ENCODE measurements at regions not wholly inside any gene's neighbourhood (a gene's known extent, or its start where the extent isn't known, plus 50 kb on each side); places are given as distances from the start of the nearest gene placed in this dataset.
"Not testable (repeated sequence)": the region's sequence is repeated elsewhere in the genome, so short reads cannot be mapped to it uniquely, and the experiment has no call there.

- H3K27ac ChIP-seq; H3K36me3 ChIP-seq; H3K4me3 ChIP-seq; H3K27me3 ChIP-seq; H3K4me1 ChIP-seq; H3K9me3 ChIP-seq; ATAC-seq (ENCODE audit: low FRiP score in 2 of 2): not testable (repeated sequence)
- 68 to 74% methylated on average over 8 of the region's 8 CpGs for WGBS, 2 donors
- peak in 2 of 6 experiments; percentile 30 to 41 for TF ChIP-seq CTCF (IDR thresholded peaks at IDR 0.05)
- peak in 1 of 2 donors; percentile 54 for DNase-seq
These were observed 129.4 kb upstream of the AKAP13 start for GRCh38 chr15:85250938-85251542.

GRCh38 chr15:85253196-85253915 is 127.0 kb upstream of the AKAP13 start:
- not testable (repeated sequence) for H3K27me3 ChIP-seq, H3K4me3 ChIP-seq, H3K4me1 ChIP-seq, H3K36me3 ChIP-seq, H3K9me3 ChIP-seq, H3K27ac ChIP-seq
- DNase-seq: peak in 1 of 2 donors; percentile 62
- ATAC-seq (ENCODE audit: low FRiP score in 2 of 2): peak; percentile 4 to 20
- WGBS, 2 donors: 75 to 87% methylated on average over 3 to 12 of the region's 15 CpGs

- not testable (repeated sequence) for H3K4me1 ChIP-seq; H3K9me3 ChIP-seq; H3K27me3 ChIP-seq; H3K4me3 ChIP-seq; ATAC-seq (ENCODE audit: low FRiP score in 2 of 2); H3K36me3 ChIP-seq; H3K27ac ChIP-seq
- DNase-seq: peak in 1 of 2 donors; percentile 58
- 89 to 93% methylated on average over 4 to 9 of the region's 9 CpGs for WGBS, 2 donors
These were observed 125.4 kb upstream of the AKAP13 start for GRCh38 chr15:85254961-85255360.

- ATAC-seq (ENCODE audit: low FRiP score in 2 of 2); H3K4me3 ChIP-seq; H3K4me1 ChIP-seq; H3K9me3 ChIP-seq; H3K36me3 ChIP-seq; H3K27ac ChIP-seq; H3K27me3 ChIP-seq: not testable (repeated sequence)
- WGBS, 2 donors: 90 to 91% methylated on average over 10 to 24 of the region's 24 CpGs
- DNase-seq: peak in 1 of 2 donors; percentile 81
These were observed 124.9 kb upstream of the AKAP13 start for GRCh38 chr15:85255502-85255901.

GRCh38 chr15:85256009-85256997 is 124.1 kb upstream of the AKAP13 start:
- peak in 1 of 2 donors; percentile 32 for ATAC-seq (ENCODE audit: low FRiP score in 2 of 2)

GRCh38 chr15:85258062-85258445 is 122.3 kb upstream of the AKAP13 start:
- 76 to 86% methylated on average over 1 to 4 of the region's 4 CpGs for WGBS, 2 donors
- H3K4me3 ChIP-seq; ATAC-seq (ENCODE audit: low FRiP score in 2 of 2); H3K4me1 ChIP-seq; H3K9me3 ChIP-seq; DNase-seq; H3K36me3 ChIP-seq; H3K27me3 ChIP-seq; H3K27ac ChIP-seq: not testable (repeated sequence)

More at GRCh38 chr15:85256009-85256997, 124.1 kb upstream of the AKAP13 start:
- DNase-seq: peak in 1 of 2 donors; percentile 59
- H3K36me3 ChIP-seq, H3K9me3 ChIP-seq, H3K4me1 ChIP-seq, H3K4me3 ChIP-seq, H3K27me3 ChIP-seq, H3K27ac ChIP-seq: not testable (repeated sequence)
- 74 to 92% methylated on average over 12 to 23 of the region's 25 CpGs for WGBS, 2 donors

- not testable (repeated sequence) for DNase-seq; H3K9me3 ChIP-seq; H3K36me3 ChIP-seq; ATAC-seq (ENCODE audit: low FRiP score in 2 of 2); H3K27ac ChIP-seq; H3K4me3 ChIP-seq; H3K27me3 ChIP-seq; H3K4me1 ChIP-seq
- WGBS, 2 donors: 95% methylated on average over 4 of the region's 19 CpGs; no CpG with 5 or more reads in 1 of the 2 donors
These were observed 121.7 kb upstream of the AKAP13 start for GRCh38 chr15:85258559-85259209.

- not testable (repeated sequence) for H3K4me3 ChIP-seq; H3K36me3 ChIP-seq; H3K27ac ChIP-seq; ATAC-seq (ENCODE audit: low FRiP score in 2 of 2); H3K9me3 ChIP-seq; H3K4me1 ChIP-seq; H3K27me3 ChIP-seq
- WGBS, 2 donors: 92% methylated on average over 5 of the region's 17 CpGs; no CpG with 5 or more reads in 1 of the 2 donors
- peak in 1 of 2 donors; percentile 48 for DNase-seq
These were observed 119.9 kb upstream of the AKAP13 start for GRCh38 chr15:85260526-85260925.

GRCh38 chr15:85262461-85263055 is 117.8 kb upstream of the AKAP13 start:
- H3K4me3 ChIP-seq; H3K4me1 ChIP-seq; ATAC-seq (ENCODE audit: low FRiP score in 2 of 2); H3K36me3 ChIP-seq; H3K9me3 ChIP-seq; H3K27me3 ChIP-seq; H3K27ac ChIP-seq: not testable (repeated sequence)
- peak in 1 of 2 donors; percentile 52 for DNase-seq
- 82% methylated on average over 25 of the region's 26 CpGs; no CpG with 5 or more reads in 1 of the 2 donors for WGBS, 2 donors

GRCh38 chr15:85263842-85264440 is 116.5 kb upstream of the AKAP13 start:
- H3K36me3 ChIP-seq; H3K4me3 ChIP-seq; H3K4me1 ChIP-seq; H3K27me3 ChIP-seq; H3K9me3 ChIP-seq; ATAC-seq (ENCODE audit: low FRiP score in 2 of 2); H3K27ac ChIP-seq: not testable (repeated sequence)
- peak in 1 of 2 donors; percentile 66 for DNase-seq
- 100% methylated on average over 1 of the region's 13 CpGs for WGBS, 2 donors

Measured in upper lobe of left lung (tissue), 6 donors.